NCI-H2171 treated with DMSO at 0.1 percent for 48 hours (cell line): ENCODE measurements at regions not wholly inside any gene's neighbourhood (a gene's known extent, or its start where the extent isn't known, plus 50 kb on each side); places are given as distances from the start of the nearest gene placed in this dataset.
A peak's percentile ranks its signal among the peaks of the same experiment; 100 is the strongest.

Experiments
- DNase-seq: peaks from one replicate; lab custom pipeline; 2025; lab: John Stamatoyannopoulos, UW

GRCh38 chr3:168459226-168459784 is 363.6 kb upstream of the GOLIM4 start:
- DNase-seq = no peak

GRCh38 chr3:168457954-168458539 is 362.3 kb upstream of the GOLIM4 start:
- no peak for DNase-seq

DNA sequence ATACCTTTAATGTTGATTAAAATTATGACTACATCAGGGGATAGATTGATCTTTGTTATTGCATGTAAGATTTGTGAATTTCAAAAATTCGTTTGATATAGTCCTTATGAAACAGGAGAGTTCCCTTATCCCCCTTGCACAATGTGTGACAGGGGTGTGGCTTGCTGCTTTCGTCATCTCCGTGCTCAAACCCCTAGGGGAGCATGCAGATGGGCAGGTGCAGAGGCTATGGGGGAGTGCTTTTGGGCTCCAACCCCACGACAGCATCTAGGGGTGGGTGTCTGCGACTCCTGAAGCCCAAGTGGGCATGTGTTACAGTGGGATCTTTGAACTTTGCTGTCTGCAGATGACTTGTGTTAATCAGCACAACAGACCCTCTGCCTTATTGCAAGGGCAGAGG is 360.1 kb upstream of the GOLIM4 start:
- peak; percentile 18 for DNase-seq

- no peak for DNase-seq
Measured at GRCh38 chr3:168453623-168454022, 357.9 kb upstream of the GOLIM4 start.

- DNase-seq = no peak
Measured at GRCh38 chr3:168443965-168444364, 348.2 kb upstream of the GOLIM4 start.

- no peak for DNase-seq
Measured at GRCh38 chr3:168442502-168442901, 346.8 kb upstream of the GOLIM4 start.

GRCh38 chr3:168436245-168436724 is 340.6 kb upstream of the GOLIM4 start:
- DNase-seq = no peak

- DNase-seq = no peak
Measured at GRCh38 chr3:168431491-168431890, 335.8 kb upstream of the GOLIM4 start.

GRCh38 chr3:168427835-168428475 is 332.2 kb upstream of the GOLIM4 start:
- DNase-seq = no peak

- DNase-seq = no peak
Measured at GRCh38 chr3:168427156-168427555, 331.4 kb upstream of the GOLIM4 start.

- no peak for DNase-seq
Measured at GRCh38 chr3:168425936-168426595, 330.3 kb upstream of the GOLIM4 start.

- no peak for DNase-seq
Measured at GRCh38 chr3:168424059-168424734, 328.5 kb upstream of the GOLIM4 start.

DNA sequence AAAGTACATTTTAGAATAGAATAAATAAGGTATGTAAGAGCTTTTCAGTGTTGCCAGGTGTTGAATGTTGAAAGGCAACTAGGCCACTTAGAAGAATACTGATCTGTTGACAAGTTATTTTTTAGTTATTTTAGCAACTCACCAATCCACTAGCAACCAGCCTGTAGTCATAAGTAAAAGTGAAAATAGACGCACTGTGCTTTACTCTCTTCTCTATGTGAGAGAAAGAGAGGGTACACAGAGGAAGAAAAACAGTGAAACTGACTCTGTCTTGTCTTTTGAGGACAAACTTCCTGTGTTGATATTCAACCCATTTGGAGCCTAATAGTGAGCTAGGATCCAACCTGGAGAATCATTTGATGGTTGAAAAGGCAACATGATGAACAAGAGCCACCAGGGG is 327.1 kb upstream of the GOLIM4 start:
- DNase-seq = no peak

- DNase-seq = no peak
Measured at GRCh38 chr3:168419091-168419490, 323.4 kb upstream of the GOLIM4 start.

DNA sequence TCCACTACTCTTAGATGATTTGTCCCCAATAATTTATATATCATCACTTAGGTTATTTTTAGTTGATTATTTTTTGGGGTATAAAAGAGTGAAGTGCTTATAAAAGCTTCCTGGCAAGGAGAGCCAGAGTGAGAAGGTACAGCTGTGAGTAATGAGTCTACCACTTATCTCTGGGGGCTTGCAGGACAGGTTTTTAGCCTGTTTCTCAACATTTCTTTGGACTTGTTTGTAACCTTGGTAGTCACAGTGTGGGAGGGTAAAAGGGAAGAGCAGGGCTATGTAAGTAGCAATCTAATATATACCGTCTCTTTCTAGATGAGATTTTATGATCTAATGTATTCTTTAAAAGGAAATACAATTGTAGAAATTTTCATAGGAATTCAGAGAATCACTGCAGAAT is 321.3 kb upstream of the GOLIM4 start:
- DNase-seq = no peak

DNA sequence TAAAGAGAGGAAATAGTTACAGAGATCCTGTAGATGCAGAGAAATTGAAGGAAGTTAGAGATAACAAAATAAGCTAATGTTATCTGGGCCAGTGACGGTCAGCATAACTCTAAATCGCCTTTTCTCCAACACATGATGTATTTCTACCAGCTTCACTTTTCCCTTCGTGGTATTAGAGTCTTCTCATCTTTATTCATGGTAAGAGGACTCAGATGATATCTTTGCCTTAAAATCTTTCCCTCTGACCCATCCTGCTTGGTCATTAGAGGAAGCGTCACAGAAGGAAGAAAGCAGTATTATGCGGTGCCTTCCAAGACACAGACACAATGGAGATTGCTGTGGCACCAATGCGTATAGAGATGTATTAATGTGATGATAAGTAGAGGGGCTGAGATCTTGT is 320.7 kb upstream of the GOLIM4 start:
- DNase-seq = no peak

DNA sequence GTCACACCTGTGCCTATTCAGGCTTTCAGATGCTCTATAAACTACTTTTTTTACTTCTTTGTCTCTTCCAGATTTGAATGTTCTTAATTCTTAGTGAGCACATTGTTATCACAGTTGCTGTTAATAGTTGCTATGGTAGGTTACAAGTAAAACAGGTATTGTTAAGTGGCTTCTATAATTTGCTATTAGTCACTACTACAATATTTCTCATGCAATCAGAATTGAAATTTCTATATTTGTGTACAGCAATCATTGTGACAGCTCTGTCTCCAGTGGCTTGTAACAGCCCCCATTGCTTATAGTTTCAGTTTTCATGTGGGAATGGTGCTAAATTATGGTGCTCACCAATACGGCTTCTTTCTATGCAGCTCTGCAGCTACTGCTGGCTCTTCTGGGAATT is 318.4 kb upstream of the GOLIM4 start:
- DNase-seq = no peak

DNA sequence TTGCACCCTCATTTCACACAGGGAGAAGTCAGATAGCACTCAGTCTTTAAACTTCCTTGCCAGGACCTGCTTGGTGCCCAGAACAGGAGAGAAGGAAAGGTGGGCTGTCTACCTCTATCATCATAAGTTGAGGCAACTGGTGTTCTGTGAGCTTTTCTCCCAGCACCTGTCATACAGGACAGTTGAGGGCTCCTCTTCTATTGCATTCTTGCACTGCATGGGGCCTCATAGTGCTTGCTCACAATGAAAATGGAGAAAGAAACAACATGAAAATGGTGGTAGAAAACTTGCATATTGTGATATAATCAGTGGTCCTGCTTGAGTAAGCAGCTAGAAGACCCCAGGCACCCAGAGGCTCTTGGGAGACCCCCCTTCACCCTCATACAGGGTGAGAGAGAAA is 311.7 kb upstream of the GOLIM4 start:
- DNase-seq = no peak

GRCh38 chr3:168405288-168405687 is 309.6 kb upstream of the GOLIM4 start:
- no peak for DNase-seq

DNA sequence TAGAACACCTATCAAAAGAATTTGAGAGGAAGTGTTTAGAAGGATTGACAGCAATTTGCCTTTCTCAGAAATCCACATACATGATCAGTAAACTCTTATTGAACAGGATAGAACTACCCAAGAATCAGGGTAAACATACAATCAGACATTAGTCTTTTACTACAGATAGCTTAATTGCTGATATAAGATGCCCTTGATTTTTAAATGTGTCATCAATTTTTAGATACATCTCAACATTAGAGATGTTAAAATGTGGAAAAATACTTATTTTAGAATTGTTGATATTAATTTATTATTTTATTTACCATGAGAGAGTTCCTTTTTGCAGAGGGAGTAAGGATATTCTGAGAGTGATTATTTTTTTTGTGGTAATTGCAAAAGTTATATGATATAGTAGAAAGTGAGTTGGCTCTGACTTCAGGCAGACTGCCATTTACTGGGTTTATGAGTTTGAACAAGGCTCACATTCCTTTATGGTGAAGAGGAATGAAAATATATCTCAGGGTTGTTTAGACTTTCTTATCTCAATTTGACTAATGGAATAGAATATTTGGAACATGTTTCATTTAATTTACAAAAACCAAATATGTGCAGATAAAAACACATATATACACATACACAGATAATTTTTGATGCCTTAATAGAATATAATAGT is 302.8 kb upstream of the GOLIM4 start:
- no peak for DNase-seq

DNA sequence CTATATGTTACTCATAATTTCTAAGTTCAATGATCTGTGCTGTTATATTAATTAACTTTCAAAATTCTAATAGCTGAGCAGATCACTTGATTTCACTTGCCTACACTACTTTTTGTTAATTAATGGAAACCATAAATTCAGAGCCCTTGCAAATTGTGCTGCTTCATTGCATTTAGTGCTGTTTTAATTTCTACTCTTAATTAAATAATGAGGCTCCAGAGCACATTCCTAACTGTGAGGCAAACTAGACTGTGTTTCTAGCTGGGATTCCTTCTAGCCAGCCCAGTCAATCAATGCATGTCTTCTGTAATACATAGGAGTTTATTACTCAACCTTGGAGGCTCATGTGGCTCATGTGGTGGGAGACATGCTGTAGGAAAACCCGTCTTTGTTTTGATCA is 301.1 kb upstream of the GOLIM4 start:
- DNase-seq = no peak

DNA sequence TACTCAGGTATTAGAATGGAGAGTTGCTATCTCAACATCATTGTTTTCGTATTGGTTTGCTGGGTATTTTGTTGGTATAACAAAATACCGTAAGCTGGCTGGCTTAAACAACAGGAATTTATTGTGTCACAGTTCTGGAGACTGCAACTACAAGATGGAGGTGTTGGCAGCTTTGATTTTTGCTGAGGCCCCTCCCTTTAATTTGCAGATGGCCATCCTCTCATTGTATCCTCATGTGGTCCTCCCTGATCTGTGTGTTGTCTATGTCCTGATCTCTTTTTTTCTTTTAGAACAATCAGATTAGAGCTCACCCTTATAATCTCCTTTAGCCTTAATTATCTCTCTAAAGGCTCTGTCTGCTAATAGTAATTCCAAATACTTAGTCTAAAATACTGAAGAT is 299.8 kb upstream of the GOLIM4 start:
- DNase-seq = no peak
